CD8-positive, alpha-beta memory T cell (primary cell): ENCODE measurements at regions not wholly inside any gene's neighbourhood (a gene's known extent, or its start where the extent isn't known, plus 50 kb on each side); places are given as distances from the start of the nearest gene placed in this dataset.
A peak's percentile ranks its signal among the peaks of the same experiment; 100 is the strongest.

Experiments used
- CTCF ChIA-PET: fragments of 350-600 bp; sonication (Branson Sonifier 250); formaldehyde crosslinking; loops from one replicate; lab custom pipeline; 2021; ENCODE audit warnings: antibody characterized with exemption; lab: Charles Lee
- POLR2A ChIA-PET: fragments of 350-600 bp; sonication (Branson Sonifier 250); formaldehyde crosslinking; loops from one replicate; lab custom pipeline; 2021; ENCODE audit warnings: antibody characterized with exemption; lab: Charles Lee
- DNase-seq, 5 donors: peaks; one replicate each; pipeline versions ENCODE4 v3.0.0 to v3.0.0-alpha.2; 2020 to 2022; ENCODE audit warnings: mixed read lengths in 1 of 5
- H3K27ac ChIP-seq: one replicate; pipeline ENCODE4 v1.7.0; 2013; ENCODE audit warnings: low read depth, mild to moderate bottlenecking, low read length, moderate library complexity
- H3K27me3 ChIP-seq: 2 replicates; pipeline ENCODE4 v1.7.0; 2013; ENCODE audit warnings: low read length, mild to moderate bottlenecking; ENCODE audit not compliant: insufficient read depth, poor library complexity, severe bottlenecking
- H3K36me3 ChIP-seq: 2 replicates; pipeline ENCODE4 v1.7.0; 2013; ENCODE audit warnings: mild to moderate bottlenecking, low read length, moderate library complexity; ENCODE audit not compliant: insufficient read depth
- H3K4me1 ChIP-seq: 2 replicates; pipeline ENCODE4 v1.7.0; 2013; ENCODE audit warnings: mild to moderate bottlenecking, low read length, moderate library complexity; ENCODE audit not compliant: insufficient read depth
- H3K4me3 ChIP-seq: 2 replicates; pipeline ENCODE4 v1.7.0; 2013; ENCODE audit warnings: mild to moderate bottlenecking, low read length
- H3K9me3 ChIP-seq: 2 replicates; pipeline ENCODE4 v1.7.0; 2013; ENCODE audit warnings: mild to moderate bottlenecking, low read length
- H3K27ac Mint-ChIP-seq, 8 donors: one replicate each; pipeline ENCODE4 v1.8.0; 2020 to 2021; ENCODE audit warnings: mixed read lengths in 8 of 8, mild to moderate bottlenecking in 6 of 8, inconsistent platforms in 3 of 8, moderate library complexity in 3 of 8
- H3K27me3 Mint-ChIP-seq, 2 donors: one replicate each; pipeline ENCODE4 v1.8.0; 2020 to 2021; ENCODE audit warnings: mixed read lengths in 2 of 2, mild to moderate bottlenecking in 1 of 2, moderate library complexity in 1 of 2
- H3K36me3 Mint-ChIP-seq, 3 donors: one replicate each; pipeline ENCODE4 v1.8.0; 2020 to 2021; ENCODE audit warnings: mixed read lengths in 3 of 3, inconsistent platforms in 1 of 3, mild to moderate bottlenecking in 1 of 3
- H3K4me1 Mint-ChIP-seq, 3 donors: one replicate each; pipeline ENCODE4 v1.8.0; 2020 to 2021; ENCODE audit warnings: mixed read lengths in 3 of 3, inconsistent platforms in 1 of 3, mild to moderate bottlenecking in 1 of 3
- H3K4me3 Mint-ChIP-seq, 7 donors: one replicate each; pipeline ENCODE4 v1.8.0; 2020 to 2021; ENCODE audit warnings: mixed read lengths in 7 of 7, mild to moderate bottlenecking in 6 of 7, moderate library complexity in 4 of 7, inconsistent platforms in 2 of 7
- H3K9me3 Mint-ChIP-seq, 5 donors: one replicate each; pipeline ENCODE4 v1.8.0; 2020 to 2022; ENCODE audit warnings: mixed read lengths in 5 of 5, mild to moderate bottlenecking in 3 of 5, moderate library complexity in 2 of 5, inconsistent platforms in 1 of 5

GRCh38 chr5:20514145-20514544 is 526.1 kb upstream of the CDH18 start:
- CTCF ChIA-PET: no interaction called here
- POLR2A ChIA-PET: no interaction called here
- no peaks in the 10 kb centered on the region for H3K4me1 Mint-ChIP-seq
- H3K27ac ChIP-seq: no peak overlapping the region
- H3K9me3 Mint-ChIP-seq: peaks cover 3 to 45% (median 8%) of the 10 kb centered on the region in 5 donors
- H3K36me3 ChIP-seq: no peaks in the 10 kb centered on the region
- H3K27ac Mint-ChIP-seq: no peak overlapping the region
- H3K9me3 ChIP-seq: no peaks in the 10 kb centered on the region
- no peaks in the 10 kb centered on the region for H3K36me3 Mint-ChIP-seq
- H3K4me1 ChIP-seq: no peaks in the 10 kb centered on the region
- no peak overlapping the region for H3K4me3 Mint-ChIP-seq
- H3K4me3 ChIP-seq: no peak overlapping the region
- no peak for DNase-seq
- H3K27me3 Mint-ChIP-seq: no peaks in the 10 kb centered on the region
- H3K27me3 ChIP-seq: no peaks in the 10 kb centered on the region

- Histone ChIP-seq H3K4me3 (no peak overlapping the region), H3K4me1 (no peaks in the 10 kb centered on the region), H3K27ac (no peak overlapping the region), H3K36me3 (no peaks in the 10 kb centered on the region), H3K9me3 (no peaks in the 10 kb centered on the region), H3K27me3 (no peaks in the 10 kb centered on the region)
- H3K36me3 Mint-ChIP-seq: no peaks in the 10 kb centered on the region
- H3K4me3 Mint-ChIP-seq: no peak overlapping the region
- no peak for DNase-seq
- ChIA-PET CTCF (no interaction called here), POLR2A (no interaction called here)
- H3K27ac Mint-ChIP-seq: peak overlapping the region in 1 of 8 donors; percentile 26
- peaks cover 0 to 25% (median 6%) of the 10 kb centered on the region in 5 donors for H3K9me3 Mint-ChIP-seq
- H3K4me1 Mint-ChIP-seq: no peaks in the 10 kb centered on the region
- H3K27me3 Mint-ChIP-seq: no peaks in the 10 kb centered on the region
Measured at GRCh38 chr5:20500546-20500945, 512.5 kb upstream of the CDH18 start.

GRCh38 chr5:20498926-20499325 is 510.9 kb upstream of the CDH18 start:
- Histone ChIP-seq H3K4me1 (no peaks in the 10 kb centered on the region), H3K4me3 (no peak overlapping the region), H3K9me3 (no peaks in the 10 kb centered on the region), H3K27ac (no peak overlapping the region), H3K27me3 (no peaks in the 10 kb centered on the region), H3K36me3 (no peaks in the 10 kb centered on the region)
- DNase-seq: no peak
- Mint-ChIP-seq H3K27me3 (no peaks in the 10 kb centered on the region), H3K36me3 (no peaks in the 10 kb centered on the region), H3K27ac (no peak overlapping the region), H3K4me1 (no peaks in the 10 kb centered on the region), H3K9me3 (peaks cover 3 to 25% (median 7%) of the 10 kb centered on the region in 5 donors), H3K4me3 (no peak overlapping the region)
- CTCF ChIA-PET: no interaction called here
- POLR2A ChIA-PET: no interaction called here

- Mint-ChIP-seq H3K4me1 (no peaks in the 10 kb centered on the region), H3K4me3 (no peak overlapping the region), H3K27ac (no peak overlapping the region), H3K27me3 (no peaks in the 10 kb centered on the region), H3K9me3 (peaks cover 3 to 25% (median 12%) of the 10 kb centered on the region in 5 donors), H3K36me3 (no peaks in the 10 kb centered on the region)
- H3K27me3 ChIP-seq: no peaks in the 10 kb centered on the region
- POLR2A ChIA-PET: no interaction called here
- CTCF ChIA-PET: no interaction called here
- H3K4me1 ChIP-seq: no peaks in the 10 kb centered on the region
- no peak overlapping the region for H3K4me3 ChIP-seq
- DNase-seq: no peak
- no peak overlapping the region for H3K27ac ChIP-seq
- H3K9me3 ChIP-seq: no peaks in the 10 kb centered on the region
- no peaks in the 10 kb centered on the region for H3K36me3 ChIP-seq
Measured at GRCh38 chr5:20498102-20498501, 510.1 kb upstream of the CDH18 start.

GRCh38 chr5:20497356-20497755 is 509.4 kb upstream of the CDH18 start:
- Mint-ChIP-seq H3K27me3 (no peaks in the 10 kb centered on the region), H3K9me3 (peaks cover 3 to 19% (median 12%) of the 10 kb centered on the region in 5 donors), H3K27ac (no peak overlapping the region), H3K4me3 (no peak overlapping the region), H3K36me3 (no peaks in the 10 kb centered on the region), H3K4me1 (no peaks in the 10 kb centered on the region)
- ChIA-PET POLR2A (no interaction called here), CTCF (no interaction called here)
- no peaks in the 10 kb centered on the region for H3K4me1 ChIP-seq
- no peak overlapping the region for H3K4me3 ChIP-seq
- no peaks in the 10 kb centered on the region for H3K27me3 ChIP-seq
- H3K36me3 ChIP-seq: no peaks in the 10 kb centered on the region
- H3K9me3 ChIP-seq: no peaks in the 10 kb centered on the region
- DNase-seq: no peak
- H3K27ac ChIP-seq: no peak overlapping the region

- Histone ChIP-seq H3K4me1 (no peaks in the 10 kb centered on the region), H3K27ac (no peak overlapping the region), H3K27me3 (no peaks in the 10 kb centered on the region), H3K9me3 (no peaks in the 10 kb centered on the region), H3K4me3 (no peak overlapping the region), H3K36me3 (no peaks in the 10 kb centered on the region)
- CTCF ChIA-PET: no interaction called here
- H3K4me1 Mint-ChIP-seq: no peaks in the 10 kb centered on the region
- DNase-seq: no peak
- no peak overlapping the region for H3K4me3 Mint-ChIP-seq
- no peak overlapping the region for H3K27ac Mint-ChIP-seq
- no peaks in the 10 kb centered on the region for H3K36me3 Mint-ChIP-seq
- POLR2A ChIA-PET: no interaction called here
- H3K9me3 Mint-ChIP-seq: peaks cover 3 to 26% (median 12%) of the 10 kb centered on the region in 5 donors
- no peaks in the 10 kb centered on the region for H3K27me3 Mint-ChIP-seq
Measured at GRCh38 chr5:20494706-20495105, 506.7 kb upstream of the CDH18 start.

GRCh38 chr5:20486826-20487225 is 498.8 kb upstream of the CDH18 start:
- Mint-ChIP-seq H3K27ac (no peak overlapping the region), H3K4me1 (no peaks in the 10 kb centered on the region), H3K27me3 (no peaks in the 10 kb centered on the region), H3K36me3 (no peaks in the 10 kb centered on the region), H3K9me3 (peaks cover 2 to 32% (median 10%) of the 10 kb centered on the region in 5 donors), H3K4me3 (no peak overlapping the region)
- CTCF ChIA-PET: no interaction called here
- no peaks in the 10 kb centered on the region for H3K4me1 ChIP-seq
- H3K36me3 ChIP-seq: no peaks in the 10 kb centered on the region
- no peak for DNase-seq
- H3K27ac ChIP-seq: no peak overlapping the region
- POLR2A ChIA-PET: no interaction called here
- H3K27me3 ChIP-seq: no peaks in the 10 kb centered on the region
- H3K9me3 ChIP-seq: no peaks in the 10 kb centered on the region
- H3K4me3 ChIP-seq: no peak overlapping the region

- Mint-ChIP-seq H3K27me3 (peaks cover 0 to under 1% of the 10 kb centered on the region in 2 donors), H3K4me3 (no peak overlapping the region), H3K27ac (no peak overlapping the region), H3K36me3 (no peaks in the 10 kb centered on the region), H3K4me1 (no peaks in the 10 kb centered on the region), H3K9me3 (peaks cover 12 to 26% (median 15%) of the 10 kb centered on the region in 5 donors)
- no peaks in the 10 kb centered on the region for H3K27me3 ChIP-seq
- DNase-seq: no peak
- no peaks in the 10 kb centered on the region for H3K9me3 ChIP-seq
- ChIA-PET CTCF (no interaction called here), POLR2A (no interaction called here)
- H3K27ac ChIP-seq: no peak overlapping the region
- H3K4me3 ChIP-seq: no peak overlapping the region
- no peaks in the 10 kb centered on the region for H3K36me3 ChIP-seq
- H3K4me1 ChIP-seq: no peaks in the 10 kb centered on the region
Measured at GRCh38 chr5:20476016-20476415, 488.0 kb upstream of the CDH18 start.

GRCh38 chr5:20470997-20471396 is 483.0 kb upstream of the CDH18 start:
- no peaks in the 10 kb centered on the region for H3K4me1 Mint-ChIP-seq
- ChIA-PET POLR2A (no interaction called here), CTCF (no interaction called here)
- H3K27me3 ChIP-seq: no peaks in the 10 kb centered on the region
- no peaks in the 10 kb centered on the region for H3K4me1 ChIP-seq
- no peak overlapping the region for H3K4me3 Mint-ChIP-seq
- no peaks in the 10 kb centered on the region for H3K36me3 ChIP-seq
- H3K27ac Mint-ChIP-seq: no peak overlapping the region
- no peaks in the 10 kb centered on the region for H3K27me3 Mint-ChIP-seq
- H3K4me3 ChIP-seq: no peak overlapping the region
- no peak for DNase-seq
- H3K9me3 Mint-ChIP-seq: peaks cover 3 to 14% (median 10%) of the 10 kb centered on the region in 5 donors
- no peak overlapping the region for H3K27ac ChIP-seq
- no peaks in the 10 kb centered on the region for H3K36me3 Mint-ChIP-seq
- no peaks in the 10 kb centered on the region for H3K9me3 ChIP-seq
